ENCODE measurements at regions not wholly inside any gene's neighbourhood (a gene's known extent, or its start where the extent isn't known, plus 50 kb on each side); places are given as distances from the start of the nearest gene placed in this dataset.

GRCh38 chrX:8036914-8037313, 109.7 kb upstream of the PNPLA4 start:
- Histone ChIP-seq H3K27ac (ENCODE audit: low read depth, low read length) (no peak overlapping the region), H3K36me3 (ENCODE audit: control insufficient read depth, low read length) (no peaks in the 10 kb centered on the region), H3F3A (ENCODE audit: control insufficient read depth, insufficient read depth) (no peaks in the 10 kb centered on the region), H3K27me3 (ENCODE audit: control insufficient read depth, low read length) (no peaks in the 10 kb centered on the region), H3K79me2 (ENCODE audit: control insufficient read depth, low read length) (no peaks in the 10 kb centered on the region), H3K4me1 (ENCODE audit: control insufficient read depth, low read length) (no peaks in the 10 kb centered on the region), H4K20me1 (ENCODE audit: control insufficient read depth, insufficient read depth, low read depth, low read length) (no peaks in the 10 kb centered on the region), H3K4me2 (ENCODE audit: low read length) (no peak overlapping the region), H3K9me3 (ENCODE audit: control insufficient read depth, insufficient read depth, low read length) (no peaks in the 10 kb centered on the region), H3K9me2 (replicated peaks; ENCODE audit: control insufficient read depth, low read length) (no peaks in the 10 kb centered on the region), H3K4me3 (ENCODE audit: low read length) (no peak overlapping the region)
- TF ChIP-seq, protein P1, sequence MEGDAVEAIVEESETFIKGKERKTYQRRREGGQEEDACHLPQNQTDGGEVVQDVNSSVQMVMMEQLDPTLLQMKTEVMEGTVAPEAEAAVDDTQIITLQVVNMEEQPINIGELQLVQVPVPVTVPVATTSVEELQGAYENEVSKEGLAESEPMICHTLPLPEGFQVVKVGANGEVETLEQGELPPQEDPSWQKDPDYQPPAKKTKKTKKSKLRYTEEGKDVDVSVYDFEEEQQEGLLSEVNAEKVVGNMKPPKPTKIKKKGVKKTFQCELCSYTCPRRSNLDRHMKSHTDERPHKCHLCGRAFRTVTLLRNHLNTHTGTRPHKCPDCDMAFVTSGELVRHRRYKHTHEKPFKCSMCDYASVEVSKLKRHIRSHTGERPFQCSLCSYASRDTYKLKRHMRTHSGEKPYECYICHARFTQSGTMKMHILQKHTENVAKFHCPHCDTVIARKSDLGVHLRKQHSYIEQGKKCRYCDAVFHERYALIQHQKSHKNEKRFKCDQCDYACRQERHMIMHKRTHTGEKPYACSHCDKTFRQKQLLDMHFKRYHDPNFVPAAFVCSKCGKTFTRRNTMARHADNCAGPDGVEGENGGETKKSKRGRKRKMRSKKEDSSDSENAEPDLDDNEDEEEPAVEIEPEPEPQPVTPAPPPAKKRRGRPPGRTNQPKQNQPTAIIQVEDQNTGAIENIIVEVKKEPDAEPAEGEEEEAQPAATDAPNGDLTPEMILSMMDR (IDR thresholded peaks at IDR 0.05; ENCODE audit: low read depth, low read length, poor library complexity, severe bottlenecking): no peak
- TF ChIP-seq EZH2phosphoT487 (IDR thresholded peaks at IDR 0.05; ENCODE audit: borderline replicate concordance, low read length): no peak

DNA sequence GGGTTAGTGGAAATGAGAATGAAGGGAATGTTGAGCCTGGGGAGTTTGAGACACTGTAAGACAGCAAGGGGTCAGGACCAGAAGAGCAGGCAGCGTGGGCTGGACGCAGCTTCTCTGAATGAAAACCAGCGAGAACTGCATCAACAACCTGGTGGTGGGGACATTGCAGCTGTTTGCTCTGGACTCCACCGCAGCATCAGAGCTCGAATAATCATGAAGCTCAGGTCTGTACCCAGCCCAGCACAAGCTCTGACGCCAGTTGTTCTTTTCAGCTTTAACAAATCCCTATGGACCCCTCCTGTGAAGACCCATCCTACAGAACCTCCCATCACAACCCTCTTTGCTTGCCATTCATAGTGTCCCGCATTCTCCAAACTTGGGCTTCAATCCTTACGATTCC, 106.8 kb upstream of the PNPLA4 start:
- Histone ChIP-seq H3K27me3 (ENCODE audit: control insufficient read depth, low read length) (no peaks in the 10 kb centered on the region), H4K20me1 (ENCODE audit: control insufficient read depth, insufficient read depth, low read depth, low read length) (no peaks in the 10 kb centered on the region), H3K36me3 (ENCODE audit: control insufficient read depth, low read length) (no peaks in the 10 kb centered on the region), H3K4me3 (ENCODE audit: low read length) (no peak overlapping the region), H3K4me2 (ENCODE audit: low read length) (no peak overlapping the region), H3K4me1 (ENCODE audit: control insufficient read depth, low read length) (no peaks in the 10 kb centered on the region), H3K79me2 (ENCODE audit: control insufficient read depth, low read length) (no peaks in the 10 kb centered on the region), H3K27ac (ENCODE audit: low read depth, low read length) (no peak overlapping the region), H3F3A (ENCODE audit: control insufficient read depth, insufficient read depth) (no peaks in the 10 kb centered on the region), H3K9me2 (replicated peaks; ENCODE audit: control insufficient read depth, low read length) (no peaks in the 10 kb centered on the region), H3K9me3 (ENCODE audit: control insufficient read depth, insufficient read depth, low read length) (no peaks in the 10 kb centered on the region)
- no peak for TF ChIP-seq EZH2phosphoT487 (IDR thresholded peaks at IDR 0.05; ENCODE audit: borderline replicate concordance, low read length)
- TF ChIP-seq, protein P1 (IDR thresholded peaks at IDR 0.05; ENCODE audit: low read depth, low read length, poor library complexity, severe bottlenecking): no peak

GRCh38 chrX:8033175-8033574, 106.0 kb upstream of the PNPLA4 start:
- no peaks in the 10 kb centered on the region for H3K9me2 ChIP-seq (replicated peaks; ENCODE audit: control insufficient read depth, low read length)
- no peaks in the 10 kb centered on the region for H3K9me3 ChIP-seq (ENCODE audit: control insufficient read depth, insufficient read depth, low read length)
- TF ChIP-seq, protein P1 (IDR thresholded peaks at IDR 0.05; ENCODE audit: low read depth, low read length, poor library complexity, severe bottlenecking): no peak
- TF ChIP-seq EZH2phosphoT487 (IDR thresholded peaks at IDR 0.05; ENCODE audit: borderline replicate concordance, low read length): no peak
- H3K4me2 ChIP-seq (ENCODE audit: low read length): no peak overlapping the region
- no peaks in the 10 kb centered on the region for H4K20me1 ChIP-seq (ENCODE audit: control insufficient read depth, insufficient read depth, low read depth, low read length)
- no peaks in the 10 kb centered on the region for H3F3A ChIP-seq (ENCODE audit: control insufficient read depth, insufficient read depth)
- no peak overlapping the region for H3K4me3 ChIP-seq (ENCODE audit: low read length)
- no peaks in the 10 kb centered on the region for H3K4me1 ChIP-seq (ENCODE audit: control insufficient read depth, low read length)
- H3K79me2 ChIP-seq (ENCODE audit: control insufficient read depth, low read length): no peaks in the 10 kb centered on the region
- no peaks in the 10 kb centered on the region for H3K36me3 ChIP-seq (ENCODE audit: control insufficient read depth, low read length)
- no peaks in the 10 kb centered on the region for H3K27me3 ChIP-seq (ENCODE audit: control insufficient read depth, low read length)
- H3K27ac ChIP-seq (ENCODE audit: low read depth, low read length): no peak overlapping the region

DNA sequence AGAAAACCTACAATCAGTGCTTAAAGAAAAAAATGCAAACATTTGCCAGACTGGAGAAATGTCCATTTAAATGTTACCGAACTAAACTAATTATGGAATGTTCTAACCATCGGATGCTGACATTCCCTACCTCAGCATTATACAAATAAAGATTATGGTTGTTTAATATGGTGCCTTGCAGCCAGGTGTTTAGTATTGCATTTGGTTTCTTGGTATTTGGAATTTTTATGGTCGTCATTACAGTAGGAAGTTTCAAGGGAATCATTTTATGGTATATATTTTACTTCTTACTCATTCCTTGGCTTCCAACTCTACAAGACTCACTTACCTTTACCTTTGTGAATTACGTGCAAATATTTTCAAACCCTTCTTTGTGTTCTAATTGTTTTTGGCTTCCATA, 103.1 kb upstream of the PNPLA4 start:
- Histone ChIP-seq H3K4me2 (ENCODE audit: low read length) (no peak overlapping the region), H3K9me2 (replicated peaks; ENCODE audit: control insufficient read depth, low read length) (no peaks in the 10 kb centered on the region), H3K27me3 (ENCODE audit: control insufficient read depth, low read length) (no peaks in the 10 kb centered on the region), H3F3A (ENCODE audit: control insufficient read depth, insufficient read depth) (no peaks in the 10 kb centered on the region), H3K36me3 (ENCODE audit: control insufficient read depth, low read length) (no peaks in the 10 kb centered on the region), H3K79me2 (ENCODE audit: control insufficient read depth, low read length) (no peaks in the 10 kb centered on the region), H3K4me3 (ENCODE audit: low read length) (no peak overlapping the region), H3K9me3 (ENCODE audit: control insufficient read depth, insufficient read depth, low read length) (no peaks in the 10 kb centered on the region), H3K27ac (ENCODE audit: low read depth, low read length) (no peak overlapping the region), H3K4me1 (ENCODE audit: control insufficient read depth, low read length) (no peaks in the 10 kb centered on the region), H4K20me1 (ENCODE audit: control insufficient read depth, insufficient read depth, low read depth, low read length) (no peaks in the 10 kb centered on the region)
- TF ChIP-seq, protein P1 (IDR thresholded peaks at IDR 0.05; ENCODE audit: low read depth, low read length, poor library complexity, severe bottlenecking): no peak
- TF ChIP-seq EZH2phosphoT487 (IDR thresholded peaks at IDR 0.05; ENCODE audit: borderline replicate concordance, low read length): no peak
